GM21526 (cell line): ENCODE measurements at regions not wholly inside any gene's neighbourhood (a gene's known extent, or its start where the extent isn't known, plus 50 kb on each side); places are given as distances from the start of the nearest gene placed in this dataset.

Source experiments
- ATAC-seq: cut with Tn5 transposase; IDR thresholded peaks from one replicate; pipeline ENCODE4 v1.9.1; 2021; ENCODE audit warnings: moderate library complexity; ENCODE audit not compliant: unreplicated experiment, low FRiP score

DNA sequence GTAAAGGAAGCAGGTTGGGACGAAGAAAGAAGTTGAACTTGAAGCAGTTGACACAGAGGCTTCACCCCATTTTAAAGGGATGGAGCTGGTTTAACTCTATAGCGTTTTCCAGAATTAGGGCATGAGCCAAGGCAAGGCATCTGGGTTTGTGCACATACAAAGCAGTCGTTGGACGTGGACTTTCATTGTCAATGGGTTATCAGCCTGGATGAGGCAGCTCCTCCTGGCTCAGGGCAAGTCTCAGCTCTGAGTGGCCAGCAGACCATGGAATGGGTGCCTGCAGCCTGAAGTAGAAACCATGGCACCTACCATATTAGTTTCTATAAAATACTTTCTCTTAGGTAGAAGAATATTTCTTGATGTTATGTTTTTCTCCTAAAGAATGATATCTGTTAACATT, 163.8 kb upstream of the KCNK2 start:
- no peak for ATAC-seq

DNA sequence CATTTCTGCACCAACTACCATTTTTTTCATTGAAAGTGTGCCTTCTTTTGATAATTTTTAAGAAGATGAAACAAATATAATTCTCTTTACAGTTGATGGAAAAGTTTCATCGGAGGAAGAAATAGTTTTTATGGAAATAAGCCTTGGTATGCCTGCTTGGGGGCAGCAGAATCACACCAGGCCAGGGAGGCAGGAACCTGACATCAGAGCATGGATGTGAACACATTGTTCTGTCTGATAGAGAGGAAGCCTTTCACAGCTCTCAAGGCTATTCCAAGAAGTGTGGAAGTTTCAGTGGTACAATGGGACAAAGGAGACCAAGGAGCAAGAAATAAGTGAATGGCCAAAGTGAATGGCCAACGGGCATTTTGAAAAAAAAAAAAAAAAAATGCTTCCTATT, 162.2 kb upstream of the KCNK2 start:
- ATAC-seq: no peak

DNA sequence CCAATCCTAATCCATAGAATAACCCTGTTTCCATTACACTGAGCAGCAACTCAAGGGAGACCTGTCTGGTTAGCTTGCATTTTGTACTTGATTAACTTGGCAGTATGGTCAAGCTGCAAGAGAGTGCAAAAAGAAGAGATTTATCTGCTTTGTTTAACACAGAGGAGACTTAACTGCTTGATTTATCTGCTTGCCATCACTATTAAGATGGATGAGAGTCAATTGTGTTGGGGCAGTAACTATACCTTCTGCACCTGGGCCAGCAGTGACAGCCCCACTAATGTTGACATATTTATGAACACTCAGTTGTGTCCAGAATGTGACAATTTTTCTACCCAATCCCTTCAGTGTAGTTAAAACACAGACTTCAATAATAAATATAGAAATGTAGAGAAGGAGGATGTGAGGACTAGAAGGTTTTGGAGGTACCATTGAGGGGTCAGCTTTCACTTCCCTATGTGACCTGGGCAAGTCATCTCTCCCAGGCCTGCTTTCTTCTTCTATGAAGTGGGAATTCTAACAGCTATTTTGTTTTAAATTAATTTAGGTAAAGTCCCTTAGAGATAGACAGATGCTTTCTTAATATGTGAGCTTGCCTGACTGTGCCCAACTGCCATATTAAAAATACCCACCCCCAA, 159.1 kb upstream of the KCNK2 start:
- ATAC-seq: no peak

DNA sequence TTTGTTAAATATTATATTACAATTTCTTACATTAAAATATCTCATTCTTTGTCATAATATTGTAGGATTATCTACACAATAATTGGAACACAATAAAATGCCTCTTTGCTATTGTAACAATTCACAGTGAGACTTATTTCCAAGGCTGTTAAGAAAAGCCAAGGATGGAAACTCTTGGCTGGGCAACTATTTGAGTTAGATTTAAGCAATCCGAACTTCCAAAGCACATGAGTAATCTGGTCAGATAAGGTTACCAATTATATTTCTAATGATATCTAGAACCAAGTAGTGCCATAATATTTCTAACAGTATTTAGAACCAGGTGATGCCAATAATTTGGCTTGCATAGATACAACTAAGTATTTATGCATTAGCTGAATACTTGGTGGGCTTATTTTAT, 154.7 kb upstream of the KCNK2 start:
- no peak for ATAC-seq

DNA sequence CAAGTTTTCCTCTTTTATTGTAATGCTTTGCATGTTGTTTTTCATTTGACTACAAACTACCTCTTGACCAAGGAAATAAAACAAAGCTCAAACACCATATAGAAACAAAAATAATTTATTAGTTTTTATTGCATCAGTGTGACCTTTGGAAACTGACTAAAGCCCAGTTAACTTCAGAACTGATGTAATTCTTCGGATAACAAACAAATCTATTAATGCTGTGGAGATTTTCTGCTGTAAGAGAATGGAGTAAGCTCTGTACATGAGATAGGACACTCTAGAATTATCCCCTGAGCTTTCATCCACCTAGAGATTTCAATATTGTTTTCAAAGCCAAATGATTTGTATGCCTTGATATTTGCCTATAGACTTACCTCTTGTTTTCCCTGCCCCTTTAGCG, 154.0 kb upstream of the KCNK2 start:
- ATAC-seq: no peak

DNA sequence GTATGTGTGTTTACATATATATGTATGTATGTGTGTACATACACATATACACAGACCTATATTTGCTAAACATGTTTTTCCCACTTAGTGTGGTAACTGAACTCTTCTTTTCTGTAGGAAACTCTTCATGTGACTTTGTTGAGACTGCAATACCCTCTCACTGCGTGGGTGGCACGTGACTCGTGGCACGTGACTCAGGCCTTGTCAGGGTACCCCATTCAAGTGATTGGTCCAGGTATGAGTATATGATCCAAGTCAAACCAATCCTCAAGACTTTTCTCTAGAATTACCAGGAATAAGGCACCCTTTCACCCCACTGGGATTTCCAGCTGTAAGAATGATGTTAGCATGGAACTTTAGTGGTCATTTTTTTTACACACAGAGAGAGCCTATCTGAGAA, 149.2 kb upstream of the KCNK2 start:
- ATAC-seq: no peak

DNA sequence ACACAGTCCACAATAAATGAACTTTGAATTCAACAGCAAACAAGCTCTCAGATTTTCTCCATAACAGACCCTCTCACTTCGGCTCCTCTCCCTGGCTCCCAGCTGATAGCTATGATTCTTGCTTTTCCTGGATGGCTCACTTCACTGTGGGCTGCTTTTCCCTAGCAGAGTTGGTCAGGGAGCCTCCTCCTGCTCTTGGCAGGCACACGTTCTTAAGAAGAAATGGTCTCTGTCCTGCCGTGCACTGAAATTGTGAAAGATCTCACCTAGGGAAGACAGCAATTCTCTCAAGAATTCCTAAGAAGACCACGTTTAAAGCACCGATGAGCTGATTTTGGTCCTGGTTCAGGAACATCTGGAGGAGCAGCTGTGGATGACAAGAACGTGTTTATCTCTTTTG, 148.5 kb upstream of the KCNK2 start:
- ATAC-seq: no peak

DNA sequence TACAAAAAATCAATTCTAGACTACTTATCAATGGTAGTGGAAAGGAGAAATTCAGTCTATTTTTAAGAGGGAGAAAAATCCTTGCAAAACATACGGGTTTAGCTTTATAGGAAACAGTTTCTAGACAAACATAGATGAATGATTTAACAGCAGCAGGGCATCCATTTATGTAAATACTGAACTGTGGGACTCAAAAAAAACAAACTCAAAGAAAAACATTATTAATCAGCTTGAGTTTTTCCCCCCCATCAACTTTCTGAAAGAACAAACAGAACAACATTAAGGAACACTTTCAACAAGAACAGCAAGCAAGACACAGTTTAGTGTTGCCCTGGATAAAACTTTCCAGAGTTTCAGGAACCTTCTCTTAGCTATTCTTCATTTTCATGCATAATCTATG, 147.3 kb upstream of the KCNK2 start:
- ATAC-seq: no peak

DNA sequence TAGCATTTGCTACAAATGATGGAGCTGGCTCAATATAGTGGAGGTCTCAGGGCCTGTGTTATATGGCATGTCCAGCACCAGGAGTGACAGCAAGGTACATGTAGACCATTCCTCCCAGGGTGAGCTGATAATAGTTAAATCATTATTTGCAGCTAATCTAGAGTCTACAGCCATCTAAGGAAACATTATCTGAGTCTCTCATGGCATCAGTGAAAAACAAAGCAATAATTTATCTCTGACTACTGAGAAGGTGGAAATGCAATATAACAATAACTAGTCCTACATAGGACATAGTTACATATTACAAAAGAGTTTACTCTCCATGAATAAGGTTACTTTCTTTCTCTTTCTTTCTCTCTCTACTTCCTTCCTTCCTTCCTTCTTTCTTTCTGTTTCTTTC, 143.4 kb upstream of the KCNK2 start:
- ATAC-seq: no peak

DNA sequence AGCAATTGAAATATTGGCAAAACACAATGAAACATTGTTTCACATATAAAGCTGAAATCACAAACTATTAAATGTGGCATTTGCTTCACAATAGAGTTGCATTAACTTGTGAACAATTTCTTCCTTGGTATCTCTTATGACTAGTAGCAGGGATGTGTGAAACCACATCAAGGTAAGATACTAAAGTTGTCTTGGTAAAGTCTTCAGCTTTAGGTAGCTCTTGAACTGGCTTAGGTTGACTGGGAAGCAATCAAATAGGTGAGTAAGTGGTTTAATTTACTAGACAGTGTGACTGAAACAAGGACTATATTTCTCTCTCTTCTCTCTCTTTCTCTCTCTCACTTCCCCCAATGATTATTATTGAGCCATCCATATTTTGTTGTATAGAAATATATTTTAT, 141.5 kb upstream of the KCNK2 start:
- no peak for ATAC-seq

DNA sequence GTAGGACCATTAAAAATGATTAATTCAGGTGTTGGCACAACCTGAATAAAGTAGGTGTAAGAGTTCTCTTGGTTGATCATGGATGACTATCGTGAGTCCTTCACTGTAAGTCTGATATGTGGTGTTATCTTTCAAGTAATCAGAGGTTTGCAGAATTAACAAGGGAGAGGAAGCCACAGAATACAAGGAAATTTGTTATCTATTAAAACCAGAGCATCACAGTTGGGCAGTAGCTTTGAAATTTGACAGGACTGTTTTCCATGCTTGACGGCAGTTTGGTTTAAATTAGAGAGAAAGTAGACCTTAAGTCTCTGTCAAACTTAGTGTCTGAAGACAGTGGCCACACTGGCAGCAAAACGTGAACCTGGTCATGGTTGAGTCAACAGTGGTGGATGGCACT, 139.5 kb upstream of the KCNK2 start:
- ATAC-seq: no peak

DNA sequence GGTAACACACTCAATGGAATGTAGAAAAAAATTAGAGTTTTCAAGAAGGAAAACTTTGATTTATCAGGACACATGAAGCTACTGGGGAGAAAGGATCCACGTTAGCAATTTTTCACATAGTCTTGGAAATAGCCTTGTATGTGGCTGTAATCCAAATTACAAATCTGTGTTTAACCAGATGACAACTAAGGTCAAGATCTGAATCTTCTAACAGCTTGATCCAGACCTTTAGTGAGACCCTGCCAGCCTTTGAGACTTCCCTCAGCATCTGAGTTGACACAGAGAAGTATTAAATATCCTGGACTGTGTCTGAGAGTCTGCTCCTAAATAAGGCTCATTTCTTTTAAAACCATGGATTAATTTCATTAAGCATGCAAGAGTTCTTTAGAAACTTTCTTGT, 135.9 kb upstream of the KCNK2 start:
- no peak for ATAC-seq

DNA sequence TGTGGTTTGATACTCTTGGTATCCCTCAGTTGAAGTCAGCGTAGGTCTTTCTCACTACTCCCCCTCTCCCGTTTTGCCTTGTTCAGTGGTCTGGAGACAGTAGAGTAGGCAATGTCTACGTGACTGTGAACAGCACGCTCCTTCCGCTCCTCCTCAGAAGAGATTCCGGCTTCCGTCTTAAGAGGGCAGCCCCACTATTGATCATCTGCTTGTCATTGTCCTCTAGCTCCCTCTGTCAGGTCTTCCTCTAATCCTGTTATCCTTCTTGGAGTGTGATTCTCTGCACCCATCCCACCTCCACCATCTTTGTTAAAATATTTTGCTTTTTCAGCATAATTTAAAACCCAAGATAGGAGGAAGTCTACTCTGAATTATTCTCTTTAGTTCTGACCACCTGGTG, 129.9 kb upstream of the KCNK2 start:
- ATAC-seq: no peak

DNA sequence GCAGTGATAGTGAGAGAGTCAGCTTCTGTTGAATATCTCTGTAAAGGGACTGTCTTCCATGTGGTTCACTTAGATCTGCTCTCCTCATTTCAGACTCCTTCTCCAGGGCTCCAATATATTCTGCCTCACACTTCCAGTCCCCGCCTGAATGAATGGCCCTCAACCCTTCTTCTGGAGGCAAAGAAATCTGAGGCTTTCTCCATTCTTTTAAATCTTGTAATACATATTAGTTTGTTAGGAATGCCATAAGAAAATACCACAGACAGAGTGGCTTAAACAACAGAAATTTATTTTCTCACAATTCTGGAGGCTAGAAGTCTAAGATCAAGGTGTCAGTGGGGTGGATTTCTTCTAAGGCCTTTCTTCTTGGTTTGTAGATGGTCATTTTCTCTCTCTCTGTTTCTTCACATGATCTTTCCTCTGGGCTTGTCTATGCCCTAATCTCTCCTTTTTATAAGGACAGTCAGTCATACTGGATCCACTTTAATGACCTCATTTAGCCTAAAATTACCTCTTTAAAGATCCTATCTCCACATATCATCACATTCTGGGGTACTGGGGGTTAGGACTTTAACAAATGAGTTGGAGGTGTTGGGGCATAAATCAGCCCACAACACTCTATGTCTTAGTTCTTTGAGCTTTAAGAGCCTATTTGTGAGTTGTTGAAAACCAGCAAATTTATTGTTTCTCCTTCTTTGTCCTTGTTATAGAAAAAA, 128.5 kb upstream of the KCNK2 start:
- no peak for ATAC-seq

DNA sequence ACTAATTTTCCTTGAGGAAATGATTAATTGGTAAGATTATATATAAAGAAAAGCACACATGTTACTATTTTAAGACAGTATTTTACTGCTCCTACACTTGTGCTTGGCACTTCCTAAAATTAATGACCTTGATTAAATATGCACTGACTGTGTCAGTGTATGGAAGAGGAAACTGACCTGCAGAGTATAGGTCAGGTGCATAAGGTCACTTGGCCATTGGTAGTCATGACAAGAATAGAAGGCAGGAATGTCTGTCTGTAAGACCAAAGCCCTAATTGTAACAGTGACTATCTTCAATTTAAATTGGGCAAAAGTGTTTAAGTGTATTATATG, 128.0 kb upstream of the KCNK2 start:
- ATAC-seq: no peak

DNA sequence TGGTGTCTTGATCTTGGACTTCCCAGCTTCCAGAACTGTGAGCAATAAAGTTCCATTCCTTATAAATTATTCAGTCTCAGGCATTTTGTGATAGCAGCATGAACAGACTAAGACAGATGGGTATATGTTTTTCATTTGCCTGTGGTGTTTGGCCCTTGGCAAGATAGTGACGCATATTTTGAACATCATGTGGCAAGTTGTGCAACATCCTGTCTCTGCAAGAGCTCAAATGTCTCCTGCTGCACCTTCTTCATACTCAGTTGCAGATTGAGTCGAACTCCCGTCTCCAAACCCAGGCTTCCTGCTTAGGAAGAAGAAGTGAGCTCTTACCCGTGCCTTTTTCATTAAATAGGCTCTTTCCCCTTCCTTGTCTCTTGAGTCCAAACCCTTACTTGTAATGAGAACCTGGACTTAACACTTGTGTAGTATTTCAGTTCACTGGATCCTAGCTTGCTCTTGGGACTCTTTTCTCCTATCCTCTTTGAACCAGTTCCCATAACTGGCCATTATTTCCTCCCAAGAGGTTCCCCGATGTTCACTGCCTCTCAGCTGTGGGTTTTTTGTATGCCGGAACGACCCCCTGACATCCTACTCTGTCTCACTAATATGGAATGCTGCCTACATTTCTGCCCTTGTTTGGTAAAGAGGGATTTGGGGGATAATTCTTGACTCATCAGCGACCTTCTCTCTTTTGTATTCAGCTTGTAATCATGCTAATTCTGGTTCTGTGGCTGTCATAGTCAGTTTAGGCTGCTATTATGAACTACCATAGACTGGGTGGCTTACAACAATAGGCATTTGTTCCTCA, 125.0 kb upstream of the KCNK2 start:
- ATAC-seq: no peak

DNA sequence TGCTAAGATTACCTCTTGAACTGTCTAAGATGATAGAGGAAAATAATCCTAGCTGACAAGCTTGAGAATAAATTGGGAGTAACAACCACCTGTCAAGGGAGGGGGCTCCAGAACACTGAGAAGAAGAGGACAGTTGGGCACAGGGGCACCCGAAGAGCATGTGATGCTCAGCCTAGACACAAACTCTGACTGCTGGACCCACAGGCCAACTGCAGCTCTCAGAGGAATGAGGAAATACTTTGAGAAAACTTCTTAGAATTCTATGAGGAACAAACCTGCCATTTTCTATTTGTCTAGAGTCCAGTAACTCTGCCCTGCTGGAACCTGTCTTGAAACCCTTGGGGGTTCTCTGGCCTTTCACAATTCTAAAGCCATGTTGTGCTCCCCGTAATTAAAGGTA, 124.1 kb upstream of the KCNK2 start:
- no peak for ATAC-seq

DNA sequence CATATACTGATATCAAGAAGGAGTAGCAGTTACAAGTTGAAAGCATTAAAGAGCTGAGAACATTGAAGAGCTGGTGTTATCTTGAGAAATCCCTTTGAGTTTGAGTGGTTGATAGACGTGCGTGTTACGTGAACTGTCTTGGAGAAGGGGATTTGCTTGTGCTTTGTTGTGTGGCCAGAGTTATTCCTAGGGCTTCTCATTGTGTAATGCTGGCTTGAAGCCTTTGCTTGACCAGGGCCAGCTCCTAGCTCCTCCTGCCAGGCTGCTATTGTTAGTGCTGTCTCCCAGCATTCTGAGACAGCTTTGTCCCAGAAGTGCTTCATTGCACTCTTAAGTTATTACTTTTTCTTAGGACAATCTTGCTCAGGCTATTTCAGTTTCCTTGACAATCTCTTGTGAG, 116.2 kb upstream of the KCNK2 start:
- no peak for ATAC-seq

DNA sequence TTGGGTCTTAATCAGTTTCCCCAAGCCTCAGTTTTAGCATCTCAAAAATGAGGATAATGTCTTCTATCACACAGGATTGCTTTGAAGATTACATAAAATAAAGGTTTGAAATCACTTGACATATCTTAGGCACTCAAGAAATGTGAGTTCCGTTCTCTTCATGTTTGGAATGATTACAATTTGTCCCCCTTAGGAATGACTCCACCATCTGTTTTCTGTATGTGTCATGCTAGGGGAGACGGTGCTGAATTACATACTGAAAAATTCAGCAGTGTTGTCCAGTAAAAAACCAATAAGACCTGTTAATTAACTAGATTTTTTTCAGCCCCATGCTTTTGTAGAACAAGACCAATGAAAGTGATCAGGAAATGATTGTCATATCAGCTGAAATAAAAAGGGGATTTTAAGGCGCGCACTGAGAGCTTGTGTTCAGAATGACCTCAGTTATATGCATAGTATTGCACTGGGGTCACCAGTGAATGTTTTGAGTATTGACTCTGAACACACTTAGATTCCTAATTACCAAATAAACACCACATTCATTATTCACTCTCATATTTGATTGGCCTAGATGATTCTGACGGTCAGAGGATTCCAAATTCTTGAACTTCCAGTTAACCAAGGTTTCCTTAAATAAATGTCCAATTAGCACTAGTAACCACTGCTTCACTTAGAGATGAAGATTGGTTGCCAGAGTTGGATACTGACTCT, 114.5 kb upstream of the KCNK2 start:
- ATAC-seq: no peak

DNA sequence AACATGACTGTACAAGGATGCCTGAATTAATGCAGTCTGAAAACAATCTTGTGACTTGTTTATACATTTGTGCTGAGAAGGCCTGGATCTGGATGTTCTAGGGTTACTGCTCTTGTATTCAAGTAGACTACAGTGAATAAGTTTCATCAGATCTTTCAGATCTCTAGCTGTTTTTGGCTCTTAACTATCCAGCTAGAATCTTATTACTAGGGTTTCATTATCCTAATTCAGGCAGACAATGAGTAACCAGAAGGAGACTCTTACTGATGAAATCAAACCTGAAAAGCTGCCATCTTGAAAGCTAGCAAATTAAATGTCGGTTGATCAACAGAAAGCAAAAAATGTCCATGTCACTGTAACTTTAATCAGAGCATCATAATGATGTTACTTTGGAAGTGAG, 112.5 kb upstream of the KCNK2 start:
- no peak for ATAC-seq

DNA sequence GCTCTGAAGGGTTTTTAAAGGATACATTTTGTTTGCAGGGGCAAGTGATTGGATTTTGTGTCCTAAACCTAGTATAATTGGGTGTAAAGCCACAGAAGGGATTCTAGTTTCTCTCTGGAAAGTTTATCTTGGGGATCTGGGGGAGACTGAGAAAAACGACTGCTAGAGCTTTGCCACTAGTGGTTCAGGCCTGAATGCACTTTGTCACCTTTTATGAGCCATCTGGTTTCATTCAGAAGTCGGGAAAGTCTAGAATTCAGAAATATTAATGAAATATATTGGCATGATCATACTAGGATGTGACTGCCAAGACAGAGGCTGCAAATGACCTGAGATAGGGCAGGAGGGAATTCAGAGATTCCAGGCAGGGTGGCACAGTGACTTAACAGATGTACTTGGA, 111.5 kb upstream of the KCNK2 start:
- no peak for ATAC-seq
